T-cell (primary cell): ENCODE measurements at regions not wholly inside any gene's neighbourhood (a gene's known extent, or its start where the extent isn't known, plus 50 kb on each side); places are given as distances from the start of the nearest gene placed in this dataset.

Experiments used
- ATAC-seq, 4 experiments: fragments of 200-7000 bp in 3 of 4; fragments of 150-1000 bp in 1 of 4; cut with Tn5 transposase; replicated peaks in 1 of 4; 1 replicate in 3 of 4; 2 replicates in 1 of 4; pipeline ENCODE4 v1.10.0; 2021; ENCODE audit warnings: moderate library complexity in 3 of 4, mild to moderate bottlenecking in 2 of 4, moderate number of reproducible peaks in 1 of 4
- CTCF ChIA-PET, 2 donors: fragments of 300-600 bp; sonication (Branson Sonifier 250); formaldehyde crosslinking; loops; one replicate each; lab custom pipeline; 2022; ENCODE audit warnings: antibody characterized with exemption in 2 of 2; lab: Charles Lee
- POLR2A ChIA-PET, 2 donors: fragments of 300-600 bp; sonication (Branson Sonifier 250); formaldehyde crosslinking; loops; one replicate each; lab custom pipeline; 2022; ENCODE audit warnings: antibody characterized with exemption in 2 of 2; lab: Charles Lee
- DNase-seq, 35 experiments: peaks; one replicate each; pipeline versions ENCODE4 v3.0.0 to v3.0.0-alpha.2; 2013 to 2023
- H3K27ac ChIP-seq: one replicate; pipeline ENCODE4 v1.5.1; 2013; ENCODE audit warnings: low read length
- H3K27me3 ChIP-seq, 2 experiments: replicated peaks in 1 of 2; 1 replicate in 1 of 2; 2 replicates in 1 of 2; pipeline versions ENCODE4 v1.6.1 to v1.7.0; 2013; ENCODE audit warnings: low read length in 1 of 2, mixed read lengths in 1 of 2; ENCODE audit not compliant: control insufficient read depth in 2 of 2, insufficient read depth in 2 of 2; ENCODE audit errors: extremely low read depth in 1 of 2
- H3K36me3 ChIP-seq, 2 donors: 1 replicate in 1 of 2; 2 replicates in 1 of 2; pipeline versions ENCODE4 v1.6.1 to v1.7.0; 2013; ENCODE audit warnings: low read length in 1 of 2; ENCODE audit not compliant: control insufficient read depth in 2 of 2, insufficient read depth in 1 of 2; ENCODE audit errors: extremely low read depth in 1 of 2
- H3K4me1 ChIP-seq, 2 experiments: 1 replicate in 1 of 2; 2 replicates in 1 of 2; pipeline versions ENCODE4 v1.6.1 to v1.7.0; 2013; ENCODE audit warnings: low read length in 2 of 2, mixed read lengths in 1 of 2; ENCODE audit not compliant: insufficient read depth in 2 of 2, control insufficient read depth in 1 of 2; ENCODE audit errors: extremely low read depth in 1 of 2
- H3K4me3 ChIP-seq, 2 donors: 1 replicate in 1 of 2; 2 replicates in 1 of 2; pipeline versions ENCODE4 v1.5.1 to v1.7.0; 2013; ENCODE audit warnings: mild to moderate bottlenecking in 2 of 2, low read length in 1 of 2, moderate library complexity in 1 of 2; ENCODE audit not compliant: control insufficient read depth in 1 of 2; ENCODE audit errors: extremely low read depth in 1 of 2
- H3K9me3 ChIP-seq: 2 replicates; pipeline ENCODE4 v1.7.0; 2013
- H3K27ac Mint-ChIP-seq, 2 donors: one replicate each; pipeline ENCODE4 v1.8.0; 2020 to 2021; ENCODE audit warnings: mild to moderate bottlenecking in 2 of 2, mixed read lengths in 2 of 2
- H3K27me3 Mint-ChIP-seq, 2 donors: one replicate each; pipeline ENCODE4 v1.8.0; 2021 to 2022; ENCODE audit warnings: mixed read lengths in 2 of 2
- H3K36me3 Mint-ChIP-seq: one replicate; pipeline ENCODE4 v1.8.0; 2021; ENCODE audit warnings: mixed read lengths
- H3K4me1 Mint-ChIP-seq, 3 donors: one replicate each; pipeline ENCODE4 v1.8.0; 2020 to 2022; ENCODE audit warnings: mixed read lengths in 3 of 3, mild to moderate bottlenecking in 1 of 3
- H3K4me3 Mint-ChIP-seq, 3 donors: one replicate each; pipeline ENCODE4 v1.8.0; 2020 to 2022; ENCODE audit warnings: mild to moderate bottlenecking in 3 of 3, mixed read lengths in 3 of 3, moderate library complexity in 3 of 3
- H3K9me3 Mint-ChIP-seq, 3 donors: one replicate each; pipeline ENCODE4 v1.8.0; 2020 to 2022; ENCODE audit warnings: mixed read lengths in 3 of 3
- WGBS: methylation state at CpG from one replicate; pipeline ENCODE4 v1.1.5; 2013; ENCODE audit warnings: missing lambda C conversion rate; ENCODE audit not compliant: insufficient coverage; 5-methylcytosine and 5-hydroxymethylcytosine counted together

GRCh38 chr11:95678988-95679387, 110.6 kb downstream of the FAM76B start:
- Mint-ChIP-seq H3K9me3 (no peaks in the 10 kb centered on the region), H3K36me3 (peaks cover 6% of the 10 kb centered on the region), H3K4me3 (peak overlapping the region in 1 of 3 donors; percentile 56), H3K27me3 (no peaks in the 10 kb centered on the region), H3K4me1 (peaks cover 55 to 84% (median 81%) of the 10 kb centered on the region in 3 donors), H3K27ac (peak overlapping the region; percentile 53 to 82)
- Histone ChIP-seq H3K27ac (no peak overlapping the region), H3K4me3 (no peak overlapping the region), H3K4me1 (no peaks in the 10 kb centered on the region), H3K27me3 (no peaks in the 10 kb centered on the region), H3K36me3 (no peaks in the 10 kb centered on the region), H3K9me3 (no peaks in the 10 kb centered on the region)
- ATAC-seq: no peak
- ChIA-PET CTCF (interaction anchor here (1.0 to 1.9 kb wide), 3 partner anchors 9 to 26 kb away, joined by 3 to 9 read pairs (median 3); no protein-coding TSS in a partner anchor), POLR2A (interaction anchor here in 1 of 2 donors (1.0 kb wide), 1 partner anchor 47 kb away, joined by 3 read pairs; no protein-coding TSS in a partner anchor)
- no peak for DNase-seq
- WGBS: 96% methylated on average over 3 of the region's 4 CpGs

- ATAC-seq: no peak
- no peak overlapping the region for H3K4me3 ChIP-seq
- WGBS: 50% methylated on average over 1 of the region's 4 CpGs
- no peaks in the 10 kb centered on the region for H3K27me3 Mint-ChIP-seq
- peak overlapping the region; percentile 1 to 50 for H3K27ac Mint-ChIP-seq
- no peaks in the 10 kb centered on the region for H3K9me3 ChIP-seq
- H3K27me3 ChIP-seq: no peaks in the 10 kb centered on the region
- ChIA-PET CTCF (no interaction called here), POLR2A (no interaction called here)
- peaks cover 40 to 66% (median 61%) of the 10 kb centered on the region in 3 donors for H3K4me1 Mint-ChIP-seq
- no peaks in the 10 kb centered on the region for H3K4me1 ChIP-seq
- peaks cover 6% of the 10 kb centered on the region for H3K36me3 Mint-ChIP-seq
- no peak overlapping the region for H3K4me3 Mint-ChIP-seq
- H3K9me3 Mint-ChIP-seq: no peaks in the 10 kb centered on the region
- no peaks in the 10 kb centered on the region for H3K36me3 ChIP-seq
- no peak for DNase-seq
- no peak overlapping the region for H3K27ac ChIP-seq
Observed at GRCh38 chr11:95676308-95676707, 113.3 kb downstream of the FAM76B start.

- POLR2A ChIA-PET: no interaction called here
- Mint-ChIP-seq H3K4me1 (peaks cover 33 to 59% (median 56%) of the 10 kb centered on the region in 3 donors), H3K4me3 (no peak overlapping the region), H3K9me3 (no peaks in the 10 kb centered on the region), H3K27ac (peak overlapping the region; percentile 26 to 72), H3K27me3 (no peaks in the 10 kb centered on the region), H3K36me3 (peaks cover 6% of the 10 kb centered on the region)
- Histone ChIP-seq H3K4me1 (no peaks in the 10 kb centered on the region), H3K27me3 (no peaks in the 10 kb centered on the region), H3K27ac (no peak overlapping the region), H3K4me3 (no peak overlapping the region), H3K36me3 (no peaks in the 10 kb centered on the region), H3K9me3 (no peaks in the 10 kb centered on the region)
- DNase-seq (no peak), ATAC-seq (no peak)
- CTCF ChIA-PET: no interaction called here
- WGBS: no CpG with 5 or more reads among the region's 2 CpGs
Observed at GRCh38 chr11:95675585-95675984, 114.0 kb downstream of the FAM76B start.

GRCh38 chr11:95674657-95675358, 114.8 kb downstream of the FAM76B start:
- H3K27me3 ChIP-seq: no peaks in the 10 kb centered on the region
- peak in 19 of 35 experiments; percentile 4 to 50 (median 17) for DNase-seq
- no peaks in the 10 kb centered on the region for H3K9me3 Mint-ChIP-seq
- H3K27ac ChIP-seq: no peak overlapping the region
- H3K27ac Mint-ChIP-seq: peak overlapping the region; percentile 26 to 72
- ATAC-seq: peak; percentile 64 to 89 (median 76)
- 86% methylated on average over 1 of the region's 4 CpGs for WGBS
- H3K4me3 Mint-ChIP-seq: peak overlapping the region in 1 of 3 donors; percentile 8
- POLR2A ChIA-PET: no interaction called here
- CTCF ChIA-PET: interaction anchor here in 1 of 2 donors (0.8 to 1.0 kb wide), 2 partner anchors 13 to 31 kb away, joined by 3 read pairs; no protein-coding TSS in a partner anchor
- peaks cover 6% of the 10 kb centered on the region for H3K36me3 Mint-ChIP-seq
- peaks cover 25 to 51% (median 48%) of the 10 kb centered on the region in 3 donors for H3K4me1 Mint-ChIP-seq
- no peaks in the 10 kb centered on the region for H3K4me1 ChIP-seq
- no peaks in the 10 kb centered on the region for H3K36me3 ChIP-seq
- no peaks in the 10 kb centered on the region for H3K9me3 ChIP-seq
- H3K4me3 ChIP-seq: no peak overlapping the region
- H3K27me3 Mint-ChIP-seq: no peaks in the 10 kb centered on the region

GRCh38 chr11:95671768-95672167, 117.8 kb downstream of the FAM76B start:
- Mint-ChIP-seq H3K27me3 (no peaks in the 10 kb centered on the region), H3K9me3 (peaks cover 3 to 5% (median 5%) of the 10 kb centered on the region in 3 donors), H3K27ac (peak overlapping the region; percentile 20 to 41), H3K4me3 (no peak overlapping the region), H3K4me1 (peaks cover 24 to 33% (median 32%) of the 10 kb centered on the region in 3 donors), H3K36me3 (peaks cover 11% of the 10 kb centered on the region)
- Histone ChIP-seq H3K27me3 (no peaks in the 10 kb centered on the region), H3K9me3 (no peaks in the 10 kb centered on the region), H3K4me1 (no peaks in the 10 kb centered on the region), H3K27ac (no peak overlapping the region), H3K36me3 (no peaks in the 10 kb centered on the region), H3K4me3 (no peak overlapping the region)
- 0% methylated on average over 1 of the region's 2 CpGs for WGBS
- DNase-seq: no peak
- ChIA-PET POLR2A (interaction anchor here in 1 of 2 donors (1.4 kb wide), 1 partner anchor 17 kb away, joined by 3 read pairs; no protein-coding TSS in a partner anchor), CTCF (interaction anchor here in 1 of 2 donors (1.6 kb wide), 1 partner anchor 33 kb away, joined by 3 read pairs; no protein-coding TSS in a partner anchor)
- no peak for ATAC-seq

GRCh38 chr11:95668131-95668530, 121.5 kb downstream of the FAM76B start:
- H3K4me3 ChIP-seq: no peak overlapping the region
- H3K4me1 Mint-ChIP-seq: peaks cover 4 to 6% (median 5%) of the 10 kb centered on the region in 3 donors
- H3K4me3 Mint-ChIP-seq: no peak overlapping the region
- peaks cover 11 to 16% (median 11%) of the 10 kb centered on the region in 3 donors for H3K9me3 Mint-ChIP-seq
- H3K4me1 ChIP-seq: no peaks in the 10 kb centered on the region
- H3K27me3 Mint-ChIP-seq: no peaks in the 10 kb centered on the region
- H3K9me3 ChIP-seq: no peaks in the 10 kb centered on the region
- H3K27me3 ChIP-seq: no peaks in the 10 kb centered on the region
- no peak for ATAC-seq
- no CpG with 5 or more reads among the region's 3 CpGs for WGBS
- no peak overlapping the region for H3K27ac Mint-ChIP-seq
- peaks cover 12% of the 10 kb centered on the region for H3K36me3 Mint-ChIP-seq
- H3K36me3 ChIP-seq: no peaks in the 10 kb centered on the region
- POLR2A ChIA-PET: no interaction called here
- no peak overlapping the region for H3K27ac ChIP-seq
- DNase-seq: no peak
- CTCF ChIA-PET: no interaction called here
